SIG-M5 treated with dmso at 0.1 percent for 504 hours (cell line): ENCODE measurements at regions not wholly inside any gene's neighbourhood (a gene's known extent, or its start where the extent isn't known, plus 50 kb on each side); places are given as distances from the start of the nearest gene placed in this dataset.
"Not testable (repeated sequence)": the region's sequence is repeated elsewhere in the genome, so short reads cannot be mapped to it uniquely, and the experiment has no call there.

Source experiments
- DNase-seq: peaks from one replicate; lab custom pipeline; 2025; ENCODE audit not compliant: unreplicated experiment; lab: John Stamatoyannopoulos, UW

DNA sequence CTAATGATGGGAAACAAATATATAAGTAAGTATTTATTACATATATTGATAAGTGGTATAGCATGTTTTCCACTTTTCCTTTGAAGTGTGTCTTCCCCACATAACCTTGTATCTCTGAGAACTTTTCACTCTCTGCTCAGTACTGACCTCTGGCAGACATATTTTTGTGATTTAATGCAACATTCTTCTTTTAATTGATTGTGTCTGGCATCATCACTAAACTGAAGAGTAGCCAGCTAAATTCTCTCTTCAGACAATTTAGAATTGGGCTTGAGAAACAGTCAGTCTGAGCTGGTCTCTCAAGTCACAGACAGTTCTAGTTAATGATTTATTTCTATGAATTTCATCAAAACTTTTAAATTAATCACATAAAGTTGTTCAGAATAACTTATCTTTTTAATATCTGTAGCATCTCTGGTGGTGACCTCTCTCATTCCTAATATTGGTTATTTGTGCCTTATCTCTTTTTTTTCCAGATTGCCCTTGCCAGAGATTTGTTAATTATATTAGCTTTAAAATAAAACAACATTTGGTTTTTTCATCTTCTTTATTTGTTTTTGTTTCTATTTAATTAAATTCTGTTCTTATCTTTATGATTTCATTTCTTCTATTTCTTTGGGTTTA, 230.0 kb upstream of the VLDLR start:
- DNase-seq = not testable (repeated sequence)

DNA sequence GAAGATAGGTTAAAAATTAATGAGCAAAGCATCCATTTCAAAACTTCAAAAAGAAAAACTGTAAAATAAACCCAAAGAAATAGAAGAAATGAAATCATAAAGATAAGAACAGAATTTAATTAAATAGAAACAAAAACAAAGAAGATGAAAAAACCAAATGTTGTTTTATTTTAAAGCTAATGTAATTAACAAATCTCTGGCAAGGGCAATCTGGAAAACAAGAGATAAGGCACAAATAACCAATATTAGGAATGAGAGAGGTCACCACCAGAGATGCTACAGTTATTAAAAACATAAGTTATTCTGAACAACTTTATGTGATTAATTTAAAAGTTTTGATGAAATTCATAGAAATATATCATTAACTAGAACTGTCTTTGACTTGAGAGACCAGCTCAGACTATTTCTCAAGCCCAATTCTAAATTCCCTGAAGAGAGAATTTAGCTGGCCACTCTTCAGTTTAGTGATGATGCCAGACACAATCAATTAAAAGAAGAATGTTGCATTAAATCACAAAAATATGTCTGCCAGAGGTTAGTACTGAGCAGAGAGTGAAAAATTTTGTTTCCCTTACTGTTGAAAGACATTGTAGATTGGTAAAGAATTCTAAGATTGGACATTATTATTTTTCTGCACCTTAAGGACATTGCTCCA, 227.4 kb upstream of the VLDLR start:
- not testable (repeated sequence) for DNase-seq

DNA sequence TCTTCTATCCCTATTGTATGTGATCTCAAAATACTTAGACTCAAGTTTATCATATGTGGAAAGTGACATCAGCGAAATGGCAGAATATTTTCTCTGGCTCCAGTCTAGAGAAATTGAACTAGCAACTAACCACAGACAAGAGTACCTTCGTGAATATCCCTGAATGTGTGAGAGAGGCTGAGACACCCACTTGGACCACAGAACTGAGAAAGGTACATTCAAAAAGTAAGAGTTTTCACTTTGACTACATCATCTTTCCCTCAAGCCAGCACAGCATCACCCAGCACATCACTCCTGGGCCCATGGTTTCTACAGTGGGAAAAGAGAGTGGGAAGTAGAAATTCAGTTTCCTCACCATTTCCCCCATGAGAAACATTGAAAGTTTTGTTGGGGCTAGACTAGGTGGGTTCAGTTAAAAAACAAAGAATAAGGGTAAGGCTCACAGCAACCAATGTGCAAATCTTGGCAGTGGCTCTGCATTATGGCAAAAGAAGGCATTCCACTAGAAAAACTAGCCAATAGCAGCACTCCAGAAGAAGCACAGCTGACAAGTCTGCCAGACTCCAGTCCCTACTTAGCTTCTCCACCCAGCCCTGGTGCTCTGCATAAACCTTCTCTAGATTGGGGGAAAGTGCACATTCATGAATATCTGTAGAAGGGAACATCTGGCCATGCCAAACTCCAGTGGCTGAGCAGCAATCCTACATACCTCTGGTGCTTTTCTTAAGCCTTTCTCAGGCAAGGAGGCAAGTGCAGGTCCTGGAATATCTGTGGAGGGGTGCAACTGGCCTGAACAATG, 225.6 kb upstream of the VLDLR start:
- DNase-seq = no peak

DNA sequence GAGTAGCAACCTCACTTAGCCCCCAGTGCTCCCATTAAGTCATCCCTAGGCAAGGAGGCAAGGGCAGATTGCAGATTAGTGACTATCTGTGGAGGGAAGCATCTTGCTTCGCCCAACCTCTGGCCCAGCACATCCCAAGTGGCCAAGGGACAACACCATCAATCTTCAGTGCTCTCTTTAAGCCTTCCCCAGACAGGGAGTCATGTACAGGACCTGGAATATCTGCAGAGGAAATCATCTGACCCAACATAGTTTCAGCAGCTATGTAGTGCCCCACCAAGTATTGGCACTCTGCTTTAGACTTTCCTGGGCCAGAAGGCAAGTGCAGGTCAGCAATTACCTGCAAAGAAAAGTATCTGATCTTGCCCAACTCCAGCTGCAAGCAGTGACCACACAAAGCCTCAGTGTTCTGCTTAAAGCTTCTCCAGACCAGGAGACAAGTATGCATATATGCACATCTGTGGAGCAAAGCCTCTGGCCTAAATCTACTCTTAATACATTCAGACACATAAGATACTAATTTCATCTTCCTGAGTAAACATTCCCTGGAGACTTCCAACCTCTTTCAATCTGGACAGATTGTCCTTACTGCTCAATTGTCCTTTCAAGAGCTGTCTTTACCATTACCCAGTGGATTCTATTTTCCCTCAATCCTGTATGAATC, 224.8 kb upstream of the VLDLR start:
- DNase-seq = no peak

DNA sequence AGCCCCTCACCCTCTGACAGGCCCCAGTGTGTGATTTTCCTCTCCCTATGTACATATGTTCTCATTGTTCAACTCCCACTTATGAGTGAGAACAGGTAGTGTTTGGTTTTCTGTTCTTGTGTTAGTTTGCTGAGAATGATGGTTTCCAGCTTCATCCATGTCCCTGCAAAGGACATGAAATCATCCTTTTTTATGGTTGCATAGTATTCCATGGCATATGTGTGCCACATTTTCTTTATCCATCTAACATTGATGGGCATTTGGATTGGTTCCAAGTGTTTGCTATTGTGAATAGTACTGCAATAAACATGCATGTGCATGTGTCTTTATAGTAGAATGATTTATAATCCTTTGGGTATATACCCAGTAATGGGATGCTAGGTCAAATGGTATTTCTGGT, 223.7 kb upstream of the VLDLR start:
- DNase-seq = not testable (repeated sequence)

DNA sequence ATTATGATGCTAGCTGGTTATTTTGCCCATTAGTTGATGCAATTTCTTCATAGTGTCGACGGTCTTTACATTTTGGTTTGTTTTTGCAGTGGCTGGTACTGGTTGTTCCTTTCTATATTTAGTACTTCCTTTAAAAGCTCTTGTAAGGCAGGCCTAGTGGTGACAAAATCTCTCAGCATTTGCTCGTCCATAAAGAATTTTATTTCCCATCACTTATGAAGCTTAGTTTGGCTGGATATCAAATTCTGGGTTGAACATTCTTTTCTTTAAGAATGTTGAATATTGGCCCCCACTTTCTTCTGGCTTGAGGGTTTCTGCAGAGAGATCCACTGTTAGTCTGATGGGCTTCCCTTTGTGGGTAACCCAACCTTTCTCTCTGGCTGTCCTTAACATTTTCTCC, 219.8 kb upstream of the VLDLR start:
- DNase-seq = not testable (repeated sequence)

DNA sequence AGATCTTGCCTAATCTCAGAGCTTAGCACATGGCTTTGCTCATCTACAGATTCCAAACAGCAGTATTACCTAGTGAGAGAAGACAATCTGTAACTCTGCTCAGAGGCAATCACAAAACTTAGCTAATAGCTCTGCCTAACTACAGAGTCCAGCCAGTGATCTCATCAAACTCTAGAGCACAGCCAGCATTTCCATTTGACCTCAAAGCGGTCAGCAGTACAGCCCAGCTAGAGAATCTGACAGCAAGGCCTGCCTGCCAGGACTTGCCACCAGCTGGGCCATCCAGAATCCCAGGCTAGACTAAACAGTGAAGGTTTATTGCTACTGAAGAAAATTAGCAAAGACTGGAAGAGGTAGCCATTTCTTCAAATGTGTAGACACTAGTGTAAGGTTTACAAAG, 217.9 kb upstream of the VLDLR start:
- no peak for DNase-seq

DNA sequence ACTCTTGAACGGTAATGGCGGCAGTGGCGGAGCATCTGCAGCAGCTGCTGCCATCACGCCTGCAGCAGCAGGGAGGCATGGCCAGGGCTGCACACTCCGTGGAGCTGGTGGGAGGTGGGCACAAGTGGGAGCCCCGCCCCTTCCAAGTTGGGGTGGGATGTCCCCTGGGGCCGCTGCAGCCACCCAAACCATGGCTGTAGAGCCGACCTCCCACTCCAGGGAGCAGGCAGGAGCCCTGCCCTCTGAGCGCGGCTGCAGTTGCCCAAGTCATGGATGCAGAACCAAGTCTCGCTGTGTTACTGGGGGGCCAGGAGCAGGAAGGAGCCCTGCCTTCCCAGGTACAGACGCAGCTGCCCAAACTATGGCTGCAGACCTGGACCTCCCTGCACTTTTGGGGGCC, 215.3 kb upstream of the VLDLR start:
- no peak for DNase-seq

DNA sequence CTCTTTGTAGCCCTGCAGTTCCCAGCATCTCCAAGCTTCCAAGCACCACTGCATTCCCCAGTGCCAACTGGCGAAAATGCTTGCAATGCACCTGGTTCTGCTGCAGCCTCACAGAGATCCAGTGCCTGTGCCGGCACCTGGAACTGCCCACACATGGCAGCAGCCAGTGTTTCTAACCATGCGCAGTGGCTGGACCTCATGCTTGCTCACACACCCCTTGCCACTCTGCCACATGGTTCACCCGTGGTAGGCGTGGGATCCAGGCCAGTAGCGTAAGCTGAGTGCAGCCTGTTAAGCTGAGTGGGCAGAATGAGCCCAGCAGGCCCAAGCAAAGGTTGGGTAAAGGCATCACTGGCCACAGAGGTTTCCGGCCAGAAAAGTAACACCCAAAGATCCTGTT, 214.1 kb upstream of the VLDLR start:
- DNase-seq = no peak

DNA sequence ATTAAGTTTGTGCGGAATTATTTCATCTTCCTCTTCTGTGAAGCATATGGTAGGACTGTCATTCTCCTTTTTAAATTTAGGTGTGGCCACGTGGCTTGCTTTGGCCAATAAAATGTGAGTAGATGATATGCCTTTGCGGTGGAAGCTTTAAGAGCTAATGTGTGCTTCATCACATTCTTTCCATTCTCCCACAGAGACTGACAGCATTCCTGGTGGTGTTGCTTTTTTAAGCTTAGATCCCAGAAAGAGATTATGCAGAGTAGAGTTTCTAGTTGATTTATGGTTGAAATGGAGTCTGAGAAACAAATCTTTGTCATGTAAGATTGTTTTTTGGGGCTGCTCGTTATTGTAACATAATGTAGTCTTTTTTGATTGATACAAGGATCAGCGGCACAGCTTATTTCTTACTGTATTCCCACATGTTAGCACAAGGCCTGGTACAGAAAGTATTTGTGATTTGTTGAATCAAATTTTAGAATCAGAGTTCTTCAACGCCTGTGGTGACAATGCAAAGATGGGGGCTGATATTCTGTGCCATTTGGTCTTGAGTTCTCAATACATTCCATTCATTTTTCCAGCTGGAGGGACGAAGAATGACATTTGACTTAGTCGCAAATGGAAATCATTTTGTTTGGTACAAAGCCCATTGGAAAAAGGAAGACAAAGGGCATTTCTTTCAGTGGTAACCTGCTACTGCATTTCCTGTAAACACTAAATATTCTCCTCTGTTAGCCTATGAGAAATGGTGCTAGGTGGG, 209.9 kb upstream of the VLDLR start:
- no peak for DNase-seq

DNA sequence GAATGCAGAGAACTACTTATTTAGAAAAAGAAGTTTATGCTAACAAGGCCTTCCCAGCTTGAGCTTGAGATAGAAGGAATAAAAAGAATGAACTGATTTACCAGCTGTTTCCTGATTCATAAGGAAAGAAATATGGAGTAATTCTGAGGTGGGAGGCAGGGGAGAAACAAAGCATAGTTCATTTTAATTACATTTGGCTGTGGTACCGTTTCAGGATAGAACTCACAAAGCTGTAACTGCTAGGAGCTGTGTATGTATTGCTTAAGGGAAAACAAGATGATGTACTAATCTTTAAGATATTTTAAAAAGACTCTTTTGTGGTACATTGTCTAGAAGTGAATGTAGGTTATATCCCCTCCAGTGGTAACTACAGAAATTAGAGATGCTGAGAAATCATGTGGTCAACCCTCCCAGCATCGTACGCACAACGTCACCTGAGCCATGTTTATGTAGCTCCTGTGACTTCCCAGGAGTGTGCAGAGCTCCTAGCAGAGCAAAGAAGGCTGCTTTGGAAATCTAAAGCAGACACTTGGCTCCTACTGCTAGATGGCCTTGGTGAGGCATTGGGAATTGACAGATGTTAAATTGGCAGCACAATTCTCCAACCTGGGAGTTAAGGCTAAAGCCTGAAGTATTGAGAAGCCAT, 208.3 kb upstream of the VLDLR start:
- DNase-seq = no peak

DNA sequence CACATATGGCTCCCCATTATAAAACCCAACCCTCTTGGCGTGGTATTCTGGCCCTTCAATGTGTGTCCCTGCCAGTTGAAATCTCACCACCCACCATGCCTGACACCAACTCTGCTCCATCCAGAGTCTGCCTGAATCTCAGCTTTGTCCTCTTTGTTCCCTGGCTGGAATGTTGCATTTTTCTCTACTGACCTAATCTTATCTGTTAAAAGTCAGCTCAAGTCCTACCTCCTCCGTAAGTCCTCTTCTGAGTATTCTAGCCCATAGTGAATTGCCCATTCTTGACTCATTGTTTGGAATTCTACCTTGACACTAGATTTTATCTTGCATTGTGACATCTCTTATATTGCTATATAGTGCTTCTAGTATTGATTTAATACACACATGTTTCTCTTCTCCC, 207.1 kb upstream of the VLDLR start:
- no peak for DNase-seq

DNA sequence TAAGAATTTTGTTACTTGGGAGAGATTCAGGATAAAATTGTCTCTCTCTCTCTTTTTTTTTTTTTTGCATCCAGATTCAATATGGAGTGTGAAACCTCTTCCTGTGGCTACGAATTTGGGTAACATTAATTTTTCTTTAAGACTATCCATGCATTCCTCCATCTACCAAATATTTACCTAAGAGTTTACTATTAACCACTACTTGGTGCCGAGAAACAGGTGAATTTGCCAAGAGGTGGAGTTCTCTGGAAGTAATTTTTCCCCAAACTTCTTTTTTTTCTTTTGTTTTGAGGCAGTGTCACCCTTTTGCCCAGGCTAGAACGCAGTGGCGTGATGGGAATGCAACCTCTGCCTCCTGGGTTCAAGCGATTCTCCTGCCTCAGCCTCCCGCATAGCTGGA, 206.3 kb upstream of the VLDLR start:
- DNase-seq = no peak

DNA sequence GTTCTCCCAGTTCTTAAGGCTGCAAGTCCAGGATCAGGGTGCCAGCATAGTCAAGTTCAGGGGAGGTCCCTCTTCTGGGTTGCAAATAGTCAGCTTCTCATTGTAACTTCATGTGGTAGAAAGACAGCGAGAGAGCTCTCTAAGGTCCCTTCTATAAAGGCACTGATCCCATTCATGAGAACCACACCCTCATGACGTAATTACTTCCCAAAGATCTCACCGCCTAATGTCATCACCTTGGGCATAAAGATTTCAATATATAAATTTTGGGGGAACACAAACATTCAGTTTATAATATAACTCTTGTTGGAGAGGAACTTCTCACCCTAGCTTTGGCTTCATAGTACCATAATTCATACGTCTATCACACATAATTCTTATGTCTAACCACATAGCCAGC, 203.9 kb upstream of the VLDLR start:
- DNase-seq = no peak

DNA sequence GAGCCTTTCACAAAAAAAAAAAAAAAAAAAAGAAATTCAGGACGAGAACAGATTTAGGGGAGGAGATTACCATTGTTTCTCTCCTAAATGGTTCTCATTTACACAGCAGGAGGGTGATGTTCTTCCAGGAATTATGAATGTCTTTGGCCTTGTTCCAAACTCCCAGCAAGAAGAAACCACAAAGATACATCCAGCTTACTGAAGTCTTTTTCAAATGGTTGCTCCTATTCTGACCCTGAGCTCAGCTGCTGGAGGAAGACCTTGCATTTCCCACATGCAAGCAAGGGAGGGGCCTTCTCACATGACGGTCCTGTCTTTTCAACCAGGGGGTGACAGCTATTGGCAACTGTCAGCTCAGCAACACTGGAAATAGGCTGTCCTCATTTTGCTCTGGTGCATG, 203.0 kb upstream of the VLDLR start:
- DNase-seq = no peak

DNA sequence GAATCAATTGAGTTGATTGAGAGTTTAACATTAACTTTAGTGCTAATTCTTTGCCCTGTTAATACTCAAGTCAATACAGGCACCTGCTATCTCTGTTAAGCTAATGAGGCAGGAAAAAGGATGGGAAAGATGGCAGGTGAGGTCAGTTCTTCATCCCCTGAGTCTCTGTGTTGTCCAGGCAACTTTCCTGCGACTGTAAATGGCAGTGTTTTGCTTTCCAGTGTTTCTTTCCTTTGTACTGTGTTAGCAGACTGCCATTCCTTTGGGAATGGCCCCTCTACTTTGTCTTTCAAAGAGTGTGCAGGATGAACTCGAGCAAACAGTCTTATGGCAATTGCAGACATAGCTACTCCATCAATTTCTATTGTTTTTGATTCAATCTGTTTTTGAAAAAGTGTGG, 202.2 kb upstream of the VLDLR start:
- DNase-seq = no peak

DNA sequence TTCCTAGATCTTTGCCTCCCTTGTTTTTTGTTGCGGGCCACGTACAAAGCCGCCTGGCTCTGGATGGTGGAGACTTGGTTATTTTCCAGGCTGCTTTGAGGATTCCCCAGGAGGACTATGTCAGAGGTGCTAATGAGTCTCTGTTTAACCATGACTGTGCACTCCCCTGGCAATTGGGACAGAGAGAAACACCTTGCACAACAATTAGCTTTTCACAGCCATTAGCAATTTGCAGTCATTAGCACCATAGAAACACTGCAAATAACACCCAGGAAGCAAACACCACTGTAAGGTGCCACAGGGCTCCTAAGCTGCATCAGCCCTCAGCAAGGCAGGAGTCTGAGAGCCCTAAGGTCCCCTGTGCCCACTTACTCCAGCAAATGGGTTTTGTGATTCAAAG, 201.0 kb upstream of the VLDLR start:
- no peak for DNase-seq

DNA sequence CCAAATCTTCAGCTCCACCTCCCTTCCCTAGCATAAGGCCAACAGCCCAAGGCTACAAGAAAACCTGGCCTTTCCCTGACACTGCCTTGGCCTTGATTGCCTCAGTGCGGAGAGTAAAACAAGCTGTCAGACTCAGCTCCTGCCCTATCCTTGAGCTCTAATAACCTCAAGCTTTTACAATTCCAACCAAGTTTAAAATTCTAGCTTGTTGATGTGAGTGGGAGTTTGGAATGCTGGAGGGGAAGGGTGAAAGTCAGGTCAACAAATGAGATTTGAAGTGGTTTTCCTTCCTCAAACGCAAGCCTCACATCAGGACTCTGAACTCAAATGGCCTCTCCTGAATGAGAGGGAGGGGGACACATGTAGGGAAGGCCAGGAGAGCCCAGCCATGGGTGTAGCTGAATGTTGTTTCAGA, 197.0 kb upstream of the VLDLR start:
- no peak for DNase-seq

DNA sequence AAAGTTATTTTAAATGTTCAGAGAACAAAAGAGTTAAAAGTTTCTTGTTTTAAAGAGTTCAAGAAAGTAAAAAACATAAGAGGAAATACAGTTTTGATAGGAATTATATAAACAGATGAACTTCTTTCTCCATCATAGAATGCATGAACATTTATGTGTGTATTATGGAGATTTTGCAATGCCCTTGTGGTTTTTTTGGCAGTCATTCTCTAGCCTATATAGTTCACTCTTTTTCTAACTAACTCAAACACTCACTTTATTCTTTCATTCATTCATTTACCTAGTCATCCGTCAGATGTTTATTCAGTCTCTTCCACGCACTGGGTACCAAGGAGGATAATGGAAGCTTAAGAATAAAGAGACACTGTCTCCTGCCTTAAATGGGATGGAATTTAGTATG, 195.9 kb upstream of the VLDLR start:
- no peak for DNase-seq

DNA sequence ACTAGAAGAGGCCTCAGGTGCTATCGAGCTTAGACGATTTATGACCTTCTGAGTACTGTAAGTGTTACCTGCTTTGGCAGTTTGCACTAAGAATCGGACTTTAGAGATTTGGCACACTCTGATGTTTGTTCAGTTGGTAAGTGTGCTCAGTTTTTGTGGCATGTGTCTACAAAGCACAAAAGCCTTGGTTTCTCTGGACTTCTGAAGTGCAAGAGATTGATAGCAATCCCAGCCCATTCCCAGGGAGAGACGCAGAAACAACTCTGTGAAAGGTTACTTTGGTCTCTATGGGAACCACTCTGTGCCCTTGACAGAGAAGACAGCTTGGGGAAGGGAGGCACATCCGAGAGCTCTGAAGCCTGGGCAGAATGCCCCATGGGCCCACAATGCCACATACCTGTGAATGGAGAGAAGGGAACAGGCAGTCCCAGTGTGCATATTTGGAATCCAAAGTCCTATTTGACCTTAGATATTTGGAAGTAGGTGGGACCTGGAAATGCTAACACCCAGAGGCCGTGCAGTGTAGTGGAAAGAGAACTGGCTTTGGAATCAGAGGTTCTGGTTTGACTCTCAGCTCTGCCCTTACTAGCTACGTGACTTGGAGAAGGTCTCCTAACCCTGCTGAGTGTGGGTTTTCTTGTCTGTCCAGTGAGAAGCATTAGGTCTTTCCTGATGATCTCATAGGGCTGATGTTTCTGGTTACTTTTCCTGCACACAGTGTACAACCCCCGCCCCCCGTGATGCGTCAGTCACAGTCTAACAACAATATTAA, 194.3 kb upstream of the VLDLR start:
- DNase-seq = no peak
